ENCODE measurements at regions not wholly inside any gene's neighbourhood (a gene's known extent, or its start where the extent isn't known, plus 50 kb on each side); places are given as distances from the start of the nearest gene placed in this dataset.

- H3K27ac ChIP-seq: no peak overlapping the region
- H3K4me3 ChIP-seq (ENCODE audit: low read depth in 1 of 2, low read length in 1 of 2): no peak overlapping the region
- no peaks in the 10 kb centered on the region for H3K9me3 ChIP-seq
- no peak for TF ChIP-seq CTCF (IDR thresholded peaks at IDR 0.05)
- no peaks in the 10 kb centered on the region for H3K36me3 ChIP-seq
- H3K4me1 ChIP-seq (ENCODE audit: control insufficient read depth in 1 of 2, insufficient read depth in 1 of 2, low read depth in 1 of 2, low read length in 1 of 2): peaks cover 23 to 31% of the 10 kb centered on the region in 2 experiments
- H3K27me3 ChIP-seq: no peaks in the 10 kb centered on the region
These were observed 161.5 kb upstream of the ZEB2 start for GRCh38 chr2:144681389-144681788.

- no peak overlapping the region for H3K4me3 ChIP-seq (ENCODE audit: low read depth in 1 of 2, low read length in 1 of 2)
- H3K27me3 ChIP-seq: no peaks in the 10 kb centered on the region
- no peak for TF ChIP-seq CTCF (IDR thresholded peaks at IDR 0.05)
- no peaks in the 10 kb centered on the region for H3K36me3 ChIP-seq
- H3K9me3 ChIP-seq: no peaks in the 10 kb centered on the region
- H3K4me1 ChIP-seq (ENCODE audit: control insufficient read depth in 1 of 2, insufficient read depth in 1 of 2, low read depth in 1 of 2, low read length in 1 of 2): peaks cover 13 to 19% of the 10 kb centered on the region in 2 experiments
- H3K27ac ChIP-seq: no peak overlapping the region
These were observed 160.0 kb upstream of the ZEB2 start for GRCh38 chr2:144679942-144680341.

- Histone ChIP-seq H3K36me3 (no peaks in the 10 kb centered on the region), H3K4me3 (ENCODE audit: low read depth in 1 of 2, low read length in 1 of 2) (no peak overlapping the region), H3K9me3 (no peaks in the 10 kb centered on the region), H3K27ac (no peak overlapping the region), H3K27me3 (no peaks in the 10 kb centered on the region), H3K4me1 (ENCODE audit: control insufficient read depth in 1 of 2, insufficient read depth in 1 of 2, low read depth in 1 of 2, low read length in 1 of 2) (peaks cover 8 to 9% of the 10 kb centered on the region in 2 experiments)
- no peak for TF ChIP-seq CTCF (IDR thresholded peaks at IDR 0.05)
These were observed 158.8 kb upstream of the ZEB2 start for GRCh38 chr2:144678736-144679135.

- no peak for TF ChIP-seq CTCF (IDR thresholded peaks at IDR 0.05)
- H3K36me3 ChIP-seq: no peaks in the 10 kb centered on the region
- H3K4me3 ChIP-seq (ENCODE audit: low read depth in 1 of 2, low read length in 1 of 2): no peak overlapping the region
- H3K27me3 ChIP-seq: no peaks in the 10 kb centered on the region
- no peak overlapping the region for H3K27ac ChIP-seq
- no peaks in the 10 kb centered on the region for H3K9me3 ChIP-seq
- peaks cover 14% of the 10 kb centered on the region in 2 experiments for H3K4me1 ChIP-seq (ENCODE audit: control insufficient read depth in 1 of 2, insufficient read depth in 1 of 2, low read depth in 1 of 2, low read length in 1 of 2)
These were observed 155.8 kb upstream of the ZEB2 start for GRCh38 chr2:144675731-144676130.

GRCh38 chr2:144675331-144675730 is 155.4 kb upstream of the ZEB2 start:
- Histone ChIP-seq H3K27ac (no peak overlapping the region), H3K9me3 (no peaks in the 10 kb centered on the region), H3K27me3 (no peaks in the 10 kb centered on the region), H3K4me3 (ENCODE audit: low read depth in 1 of 2, low read length in 1 of 2) (no peak overlapping the region), H3K4me1 (ENCODE audit: control insufficient read depth in 1 of 2, insufficient read depth in 1 of 2, low read depth in 1 of 2, low read length in 1 of 2) (peaks cover 14% of the 10 kb centered on the region in 2 experiments), H3K36me3 (no peaks in the 10 kb centered on the region)
- no peak for TF ChIP-seq CTCF (IDR thresholded peaks at IDR 0.05)

- Histone ChIP-seq H3K4me1 (ENCODE audit: control insufficient read depth in 1 of 2, insufficient read depth in 1 of 2, low read depth in 1 of 2, low read length in 1 of 2) (peaks cover 14% of the 10 kb centered on the region in 2 experiments), H3K27ac (no peak overlapping the region), H3K36me3 (no peaks in the 10 kb centered on the region), H3K9me3 (no peaks in the 10 kb centered on the region), H3K27me3 (no peaks in the 10 kb centered on the region), H3K4me3 (ENCODE audit: low read depth in 1 of 2, low read length in 1 of 2) (no peak overlapping the region)
- TF ChIP-seq CTCF (IDR thresholded peaks at IDR 0.05): no peak
These were observed 154.2 kb upstream of the ZEB2 start for GRCh38 chr2:144674071-144674470.

Data from neutrophil (primary cell).